Vagina (tissue), 2 donors: ENCODE measurements at regions not wholly inside any gene's neighbourhood (a gene's known extent, or its start where the extent isn't known, plus 50 kb on each side); places are given as distances from the start of the nearest gene placed in this dataset.

Experiments used
- DNase-seq, 2 donors: peaks; one replicate each; pipeline ENCODE4 v3.0.0-alpha.2; 2017; ENCODE audit errors: extremely low spot score in 2 of 2
- H3K27ac ChIP-seq: fragments of 200-600 bp; sonication (generic); one replicate; pipeline ENCODE4 v1.5.1; 2019
- H3K27me3 ChIP-seq: fragments of 200-600 bp; sonication (generic); one replicate; pipeline ENCODE4 v1.5.1; 2019
- H3K36me3 ChIP-seq, 2 donors: fragments of 200-600 bp; sonication (generic); one replicate each; pipeline ENCODE4 v1.5.1; 2017 to 2019
- H3K4me1 ChIP-seq: fragments of 200-600 bp; sonication (generic); one replicate; pipeline ENCODE4 v1.5.1; 2019
- H3K4me3 ChIP-seq, 2 donors: fragments of 200-600 bp; sonication (generic); 1 replicate in 1 of 2; 2 replicates in 1 of 2; pipeline ENCODE4 v1.5.1; 2016 to 2019
- H3K9me3 ChIP-seq: fragments of 200-600 bp; sonication (generic); one replicate; pipeline ENCODE4 v1.5.1; 2019
- CTCF ChIP-seq, 3 experiments: fragments of 450-650 bp in 2 of 3; fragments of 200-600 bp in 1 of 3; sonication (generic) in 1 of 3; IDR thresholded peaks; one replicate each; pipeline ENCODE4 v1.5.1; 2017 to 2019; ENCODE audit warnings: antibody characterized with exemption in 3 of 3, mild to moderate bottlenecking in 2 of 3, moderate library complexity in 2 of 3
- POLR2A ChIP-seq, 2 donors: fragments of 450-650 bp; IDR thresholded peaks; one replicate each; pipeline ENCODE4 v1.6.1; 2017; ENCODE audit warnings: antibody characterized with exemption in 2 of 2, mild to moderate bottlenecking in 2 of 2, moderate library complexity in 2 of 2
- POLR2AphosphoS5 ChIP-seq, 2 donors: sonication (generic); formaldehyde crosslinking; IDR thresholded peaks; one replicate each; pipeline ENCODE4 v1.9.0; 2017; ENCODE audit warnings: antibody characterized with exemption in 2 of 2, mild to moderate bottlenecking in 2 of 2, low read depth in 1 of 2; ENCODE audit not compliant: insufficient read depth in 1 of 2
- intact Hi-C: fragments of 100-400 bp; cut with DNase I; formaldehyde crosslinking; loops from one replicate; pipeline ENCODE4 v1.15.1; 2023

GRCh38 chr13:33742321-33742720 is 75.6 kb upstream of the RFC3 start:
- Histone ChIP-seq H3K4me1 (peaks cover 12% of the 10 kb centered on the region), H3K27me3 (no peaks in the 10 kb centered on the region), H3K9me3 (no peaks in the 10 kb centered on the region), H3K4me3 (no peak overlapping the region), H3K27ac (no peak overlapping the region), H3K36me3 (no peaks in the 10 kb centered on the region)
- DNase-seq: no peak
- intact Hi-C loops: no loop called here
- TF ChIP-seq POLR2A (IDR thresholded peaks at IDR 0.05): no peak
- TF ChIP-seq CTCF (IDR thresholded peaks at IDR 0.05): no peak
- TF ChIP-seq POLR2AphosphoS5 (IDR thresholded peaks at IDR 0.05; ENCODE audit: insufficient read depth in 1 of 2, low read depth in 1 of 2): no peak

- peaks cover 12% of the 10 kb centered on the region for H3K4me1 ChIP-seq
- no peak for DNase-seq
- TF ChIP-seq POLR2A (IDR thresholded peaks at IDR 0.05): no peak
- no peak for TF ChIP-seq CTCF (IDR thresholded peaks at IDR 0.05)
- no peak for TF ChIP-seq POLR2AphosphoS5 (IDR thresholded peaks at IDR 0.05; ENCODE audit: insufficient read depth in 1 of 2, low read depth in 1 of 2)
- no peak overlapping the region for H3K4me3 ChIP-seq
- no peak overlapping the region for H3K27ac ChIP-seq
- H3K36me3 ChIP-seq: no peaks in the 10 kb centered on the region
- no peaks in the 10 kb centered on the region for H3K27me3 ChIP-seq
- intact Hi-C loops: no loop called here
- no peaks in the 10 kb centered on the region for H3K9me3 ChIP-seq
These were observed 74.2 kb upstream of the RFC3 start for GRCh38 chr13:33743438-33744368.

GRCh38 chr13:33744589-33745369 is 73.2 kb upstream of the RFC3 start:
- Histone ChIP-seq H3K4me3 (no peak overlapping the region), H3K9me3 (no peaks in the 10 kb centered on the region), H3K27ac (no peak overlapping the region), H3K27me3 (no peaks in the 10 kb centered on the region), H3K36me3 (no peaks in the 10 kb centered on the region), H3K4me1 (peaks cover 12% of the 10 kb centered on the region)
- no peak for TF ChIP-seq CTCF (IDR thresholded peaks at IDR 0.05)
- no peak for TF ChIP-seq POLR2AphosphoS5 (IDR thresholded peaks at IDR 0.05; ENCODE audit: insufficient read depth in 1 of 2, low read depth in 1 of 2)
- no peak for TF ChIP-seq POLR2A (IDR thresholded peaks at IDR 0.05)
- DNase-seq: no peak
- intact Hi-C loops: no loop called here

- Histone ChIP-seq H3K36me3 (no peaks in the 10 kb centered on the region), H3K27ac (no peak overlapping the region), H3K9me3 (no peaks in the 10 kb centered on the region), H3K4me1 (peaks cover 12% of the 10 kb centered on the region), H3K27me3 (no peaks in the 10 kb centered on the region), H3K4me3 (no peak overlapping the region)
- DNase-seq: no peak
- intact Hi-C loops: no loop called here
- TF ChIP-seq POLR2AphosphoS5 (IDR thresholded peaks at IDR 0.05; ENCODE audit: insufficient read depth in 1 of 2, low read depth in 1 of 2) (no peak), CTCF (IDR thresholded peaks at IDR 0.05) (no peak), POLR2A (IDR thresholded peaks at IDR 0.05) (no peak)
These were observed 72.3 kb upstream of the RFC3 start for GRCh38 chr13:33745370-33746324.
